ENCODE measurements at regions not wholly inside any gene's neighbourhood (a gene's known extent, or its start where the extent isn't known, plus 50 kb on each side); places are given as distances from the start of the nearest gene placed in this dataset.

GRCh38 chr12:124506145-124506831, 61.1 kb downstream of the NCOR2 start:
- Histone ChIP-seq H2AFZ (ENCODE audit: low read length) (no peak overlapping the region), H3K79me2 (ENCODE audit: low read length) (peaks cover 100% of the 10 kb centered on the region), H3K9me2 (replicated peaks; ENCODE audit: insufficient read depth, low read length) (no peaks in the 10 kb centered on the region), H3K4me2 (ENCODE audit: low read depth, low read length, poor library complexity, severe bottlenecking) (no peak overlapping the region), H3K36me3 (ENCODE audit: insufficient read depth, low read length) (no peaks in the 10 kb centered on the region), H3K9ac (ENCODE audit: low read length) (no peak overlapping the region), H3K27ac (ENCODE audit: low read length) (no peak overlapping the region), H3K4me1 (ENCODE audit: low read length) (peaks cover 26% of the 10 kb centered on the region), H3K27me3 (ENCODE audit: low read length) (no peaks in the 10 kb centered on the region), H4K20me1 (ENCODE audit: insufficient read depth, low read depth, low read length) (peaks cover 93% of the 10 kb centered on the region), H3K9me3 (ENCODE audit: low read length) (no peaks in the 10 kb centered on the region), H3K4me3 (ENCODE audit: low read length) (no peak overlapping the region)
- DNase-seq = no peak

DNA sequence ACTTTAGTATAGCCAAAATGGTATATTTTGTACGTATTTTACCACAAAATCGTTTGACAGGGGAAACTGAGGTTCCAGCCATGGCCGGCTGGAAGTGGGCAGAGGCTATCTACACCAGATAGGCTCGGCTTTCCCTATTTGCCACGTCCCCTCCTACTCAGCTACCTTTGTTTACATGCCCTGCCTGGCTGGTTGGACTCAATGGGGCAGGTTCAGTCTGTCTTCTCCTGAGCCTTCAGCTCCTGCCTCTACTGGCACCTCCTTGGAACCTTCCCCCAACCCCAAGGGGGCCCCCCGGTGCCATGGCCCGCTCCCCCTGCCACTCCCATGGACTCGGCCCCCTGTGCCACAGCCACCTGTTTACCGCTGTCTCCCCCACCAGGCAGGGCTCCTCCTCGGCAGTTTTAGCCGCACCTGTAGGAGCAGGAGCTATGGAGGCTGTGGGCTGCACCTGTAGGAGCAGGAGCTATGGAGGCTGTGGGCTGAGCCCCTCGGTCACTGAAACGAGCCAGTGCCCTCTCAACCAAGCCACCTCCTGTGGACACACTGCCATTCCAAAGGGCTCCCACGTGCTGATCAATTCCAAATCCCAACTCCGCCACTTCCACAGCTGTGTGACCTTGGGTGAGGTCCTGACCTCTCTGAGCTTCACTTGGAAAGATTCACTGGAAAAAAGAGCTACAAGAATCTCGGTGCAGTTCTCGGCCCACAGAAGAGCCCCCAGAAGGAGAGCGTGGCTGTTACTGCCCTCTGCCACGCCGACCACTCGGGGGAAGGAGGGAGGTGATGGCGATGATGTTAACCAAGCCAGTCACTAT, 62.2 kb downstream of the NCOR2 start:
- Histone ChIP-seq H3K27ac (ENCODE audit: low read length) (no peak overlapping the region), H2AFZ (ENCODE audit: low read length) (no peak overlapping the region), H3K79me2 (ENCODE audit: low read length) (peaks cover 100% of the 10 kb centered on the region), H3K9ac (ENCODE audit: low read length) (no peak overlapping the region), H3K36me3 (ENCODE audit: insufficient read depth, low read length) (no peaks in the 10 kb centered on the region), H3K4me3 (ENCODE audit: low read length) (no peak overlapping the region), H3K4me1 (ENCODE audit: low read length) (peaks cover 17% of the 10 kb centered on the region), H3K9me3 (ENCODE audit: low read length) (no peaks in the 10 kb centered on the region), H3K27me3 (ENCODE audit: low read length) (no peaks in the 10 kb centered on the region), H3K9me2 (replicated peaks; ENCODE audit: insufficient read depth, low read length) (no peaks in the 10 kb centered on the region), H3K4me2 (ENCODE audit: low read depth, low read length, poor library complexity, severe bottlenecking) (no peak overlapping the region), H4K20me1 (ENCODE audit: insufficient read depth, low read depth, low read length) (peaks cover 92% of the 10 kb centered on the region)
- no peak for DNase-seq

DNA sequence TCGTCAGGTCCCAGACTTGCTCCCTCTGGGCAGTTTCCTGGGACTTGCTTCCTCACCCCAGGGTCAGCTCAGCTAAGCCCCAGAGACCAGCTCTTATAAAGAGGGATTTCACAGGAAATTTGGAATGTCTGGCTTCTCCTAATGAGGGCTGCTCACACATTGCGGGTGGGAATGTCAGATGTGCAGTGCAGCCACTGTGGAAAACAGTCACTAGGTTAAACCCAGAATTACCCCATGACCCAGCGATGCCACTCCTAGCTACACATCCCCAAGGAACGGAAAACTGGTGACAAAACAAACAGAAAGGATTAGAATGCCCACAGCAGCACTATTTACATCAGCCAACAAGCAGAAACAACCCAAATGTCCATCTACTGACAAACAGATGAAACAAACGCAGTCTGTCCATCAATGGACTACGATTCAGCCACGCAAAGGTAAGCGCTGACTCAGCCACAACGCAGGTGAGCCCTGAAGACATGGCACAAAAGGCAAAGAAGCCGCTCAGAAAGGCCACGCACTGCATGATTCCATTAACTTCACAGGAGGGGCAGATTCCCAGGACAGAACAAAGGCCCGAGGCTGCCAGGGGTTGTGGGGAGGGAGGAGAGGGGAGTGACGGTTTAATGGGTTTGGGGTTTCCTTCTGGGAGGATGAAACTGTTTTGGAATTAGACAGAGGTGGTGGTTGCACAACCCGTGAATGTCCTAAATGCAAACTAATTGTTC, 63.0 kb downstream of the NCOR2 start:
- no peak for DNase-seq
- Histone ChIP-seq H3K4me3 (ENCODE audit: low read length) (no peak overlapping the region), H3K27me3 (ENCODE audit: low read length) (no peaks in the 10 kb centered on the region), H3K9me2 (replicated peaks; ENCODE audit: insufficient read depth, low read length) (no peaks in the 10 kb centered on the region), H3K9ac (ENCODE audit: low read length) (no peak overlapping the region), H2AFZ (ENCODE audit: low read length) (no peak overlapping the region), H3K79me2 (ENCODE audit: low read length) (peaks cover 100% of the 10 kb centered on the region), H3K4me1 (ENCODE audit: low read length) (peaks cover 10% of the 10 kb centered on the region), H3K9me3 (ENCODE audit: low read length) (no peaks in the 10 kb centered on the region), H3K36me3 (ENCODE audit: insufficient read depth, low read length) (no peaks in the 10 kb centered on the region), H3K4me2 (ENCODE audit: low read depth, low read length, poor library complexity, severe bottlenecking) (no peak overlapping the region), H4K20me1 (ENCODE audit: insufficient read depth, low read depth, low read length) (peaks cover 90% of the 10 kb centered on the region), H3K27ac (ENCODE audit: low read length) (no peak overlapping the region)

- peaks cover 6% of the 10 kb centered on the region for H3K4me1 ChIP-seq (ENCODE audit: low read length)
- H3K79me2 ChIP-seq (ENCODE audit: low read length) = peaks cover 100% of the 10 kb centered on the region
- H3K4me3 ChIP-seq (ENCODE audit: low read length) = no peak overlapping the region
- no peaks in the 10 kb centered on the region for H3K9me2 ChIP-seq (replicated peaks; ENCODE audit: insufficient read depth, low read length)
- no peak overlapping the region for H3K4me2 ChIP-seq (ENCODE audit: low read depth, low read length, poor library complexity, severe bottlenecking)
- no peaks in the 10 kb centered on the region for H3K9me3 ChIP-seq (ENCODE audit: low read length)
- no peak for DNase-seq
- H3K9ac ChIP-seq (ENCODE audit: low read length) = no peak overlapping the region
- H3K36me3 ChIP-seq (ENCODE audit: insufficient read depth, low read length) = no peaks in the 10 kb centered on the region
- no peak overlapping the region for H3K27ac ChIP-seq (ENCODE audit: low read length)
- no peaks in the 10 kb centered on the region for H3K27me3 ChIP-seq (ENCODE audit: low read length)
- H2AFZ ChIP-seq (ENCODE audit: low read length) = no peak overlapping the region
- H4K20me1 ChIP-seq (ENCODE audit: insufficient read depth, low read depth, low read length) = peaks cover 90% of the 10 kb centered on the region
These were observed 64.1 kb downstream of the NCOR2 start for GRCh38 chr12:124503305-124503704.

GRCh38 chr12:124502379-124502778, 65.0 kb downstream of the NCOR2 start:
- Histone ChIP-seq H3K9me3 (ENCODE audit: low read length) (no peaks in the 10 kb centered on the region), H3K9ac (ENCODE audit: low read length) (no peak overlapping the region), H3K4me3 (ENCODE audit: low read length) (no peak overlapping the region), H3K4me1 (ENCODE audit: low read length) (peaks cover 15% of the 10 kb centered on the region), H2AFZ (ENCODE audit: low read length) (no peak overlapping the region), H3K27me3 (ENCODE audit: low read length) (no peaks in the 10 kb centered on the region), H3K4me2 (ENCODE audit: low read depth, low read length, poor library complexity, severe bottlenecking) (no peak overlapping the region), H3K27ac (ENCODE audit: low read length) (no peak overlapping the region), H3K79me2 (ENCODE audit: low read length) (peaks cover 100% of the 10 kb centered on the region), H3K9me2 (replicated peaks; ENCODE audit: insufficient read depth, low read length) (no peaks in the 10 kb centered on the region), H3K36me3 (ENCODE audit: insufficient read depth, low read length) (no peaks in the 10 kb centered on the region), H4K20me1 (ENCODE audit: insufficient read depth, low read depth, low read length) (peaks cover 90% of the 10 kb centered on the region)
- no peak for DNase-seq

GRCh38 chr12:124501827-124502226, 65.6 kb downstream of the NCOR2 start:
- H3K79me2 ChIP-seq (ENCODE audit: low read length) = peaks cover 100% of the 10 kb centered on the region
- H3K4me1 ChIP-seq (ENCODE audit: low read length) = peaks cover 20% of the 10 kb centered on the region
- H3K9me3 ChIP-seq (ENCODE audit: low read length) = no peaks in the 10 kb centered on the region
- no peak for DNase-seq
- no peak overlapping the region for H3K27ac ChIP-seq (ENCODE audit: low read length)
- no peak overlapping the region for H3K4me3 ChIP-seq (ENCODE audit: low read length)
- no peaks in the 10 kb centered on the region for H3K9me2 ChIP-seq (replicated peaks; ENCODE audit: insufficient read depth, low read length)
- H3K36me3 ChIP-seq (ENCODE audit: insufficient read depth, low read length) = no peaks in the 10 kb centered on the region
- H3K4me2 ChIP-seq (ENCODE audit: low read depth, low read length, poor library complexity, severe bottlenecking) = no peak overlapping the region
- H3K9ac ChIP-seq (ENCODE audit: low read length) = no peak overlapping the region
- H4K20me1 ChIP-seq (ENCODE audit: insufficient read depth, low read depth, low read length) = peaks cover 92% of the 10 kb centered on the region
- H3K27me3 ChIP-seq (ENCODE audit: low read length) = no peaks in the 10 kb centered on the region
- no peak overlapping the region for H2AFZ ChIP-seq (ENCODE audit: low read length)

DNA sequence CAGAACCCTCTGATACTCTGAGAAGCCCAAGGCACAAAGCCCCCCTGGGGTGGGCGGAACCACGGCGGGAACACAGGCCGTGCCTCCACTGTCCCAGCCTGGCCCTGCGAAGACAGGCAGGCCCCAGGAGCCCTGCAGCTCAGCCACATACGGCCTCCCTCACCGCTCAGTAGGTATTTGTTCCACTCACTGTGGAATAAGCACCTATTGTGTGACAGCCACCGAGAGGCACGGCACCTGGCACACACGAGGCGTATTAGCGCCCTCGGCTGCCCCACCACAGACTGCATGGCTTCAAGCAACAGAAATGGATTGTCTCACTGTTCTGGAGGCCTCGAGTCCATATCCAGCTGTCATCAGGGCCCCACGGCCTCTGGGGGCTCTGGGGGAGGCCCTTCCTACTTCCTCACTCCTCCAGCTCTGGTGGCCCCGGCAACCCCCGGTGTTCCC, 66.3 kb downstream of the NCOR2 start:
- Histone ChIP-seq H4K20me1 (ENCODE audit: insufficient read depth, low read depth, low read length) (peaks cover 89% of the 10 kb centered on the region), H3K4me2 (ENCODE audit: low read depth, low read length, poor library complexity, severe bottlenecking) (no peak overlapping the region), H3K27me3 (ENCODE audit: low read length) (no peaks in the 10 kb centered on the region), H2AFZ (ENCODE audit: low read length) (no peak overlapping the region), H3K4me1 (ENCODE audit: low read length) (peaks cover 27% of the 10 kb centered on the region), H3K36me3 (ENCODE audit: insufficient read depth, low read length) (no peaks in the 10 kb centered on the region), H3K9me2 (replicated peaks; ENCODE audit: insufficient read depth, low read length) (no peaks in the 10 kb centered on the region), H3K4me3 (ENCODE audit: low read length) (no peak overlapping the region), H3K27ac (ENCODE audit: low read length) (no peak overlapping the region), H3K9me3 (ENCODE audit: low read length) (no peaks in the 10 kb centered on the region), H3K9ac (ENCODE audit: low read length) (no peak overlapping the region), H3K79me2 (ENCODE audit: low read length) (peaks cover 100% of the 10 kb centered on the region)
- DNase-seq = no peak

DNA sequence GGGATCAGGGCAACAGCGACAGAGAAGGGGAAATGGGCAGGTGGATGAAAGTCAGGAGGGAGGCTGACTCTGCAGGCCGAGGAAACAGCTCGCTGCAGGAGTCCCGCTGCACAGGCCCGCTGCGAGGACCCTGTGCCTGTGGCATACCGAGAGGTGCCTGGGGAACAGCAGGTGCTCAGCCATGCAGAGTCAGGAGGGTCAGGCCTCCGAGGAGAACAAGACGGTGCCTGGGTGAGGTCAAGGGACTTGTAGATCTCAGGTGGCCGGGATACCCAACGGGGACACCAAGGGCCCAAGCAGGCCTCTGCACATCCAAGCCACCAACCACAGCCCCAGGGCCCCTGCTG, 67.5 kb downstream of the NCOR2 start:
- Histone ChIP-seq H3K9me2 (replicated peaks; ENCODE audit: insufficient read depth, low read length) (no peaks in the 10 kb centered on the region), H3K79me2 (ENCODE audit: low read length) (peaks cover 100% of the 10 kb centered on the region), H3K36me3 (ENCODE audit: insufficient read depth, low read length) (no peaks in the 10 kb centered on the region), H3K9me3 (ENCODE audit: low read length) (no peaks in the 10 kb centered on the region), H4K20me1 (ENCODE audit: insufficient read depth, low read depth, low read length) (peaks cover 90% of the 10 kb centered on the region), H3K9ac (ENCODE audit: low read length) (no peak overlapping the region), H3K27ac (ENCODE audit: low read length) (no peak overlapping the region), H3K4me2 (ENCODE audit: low read depth, low read length, poor library complexity, severe bottlenecking) (no peak overlapping the region), H3K4me3 (ENCODE audit: low read length) (no peak overlapping the region), H3K27me3 (ENCODE audit: low read length) (no peaks in the 10 kb centered on the region), H2AFZ (ENCODE audit: low read length) (no peak overlapping the region), H3K4me1 (ENCODE audit: low read length) (peaks cover 40% of the 10 kb centered on the region)
- no peak for DNase-seq

All from Karpas-422 (cell line).